GM19351 (cell line): ENCODE measurements at regions not wholly inside any gene's neighbourhood (a gene's known extent, or its start where the extent isn't known, plus 50 kb on each side); places are given as distances from the start of the nearest gene placed in this dataset.
"Not testable (repeated sequence)": the region's sequence is repeated elsewhere in the genome, so short reads cannot be mapped to it uniquely, and the experiment has no call there.

Experiments
- ATAC-seq: cut with Tn5 transposase; IDR thresholded peaks from one replicate; pipeline ENCODE4 v1.9.1; 2021; ENCODE audit warnings: mild to moderate bottlenecking, moderate library complexity; ENCODE audit not compliant: unreplicated experiment

DNA sequence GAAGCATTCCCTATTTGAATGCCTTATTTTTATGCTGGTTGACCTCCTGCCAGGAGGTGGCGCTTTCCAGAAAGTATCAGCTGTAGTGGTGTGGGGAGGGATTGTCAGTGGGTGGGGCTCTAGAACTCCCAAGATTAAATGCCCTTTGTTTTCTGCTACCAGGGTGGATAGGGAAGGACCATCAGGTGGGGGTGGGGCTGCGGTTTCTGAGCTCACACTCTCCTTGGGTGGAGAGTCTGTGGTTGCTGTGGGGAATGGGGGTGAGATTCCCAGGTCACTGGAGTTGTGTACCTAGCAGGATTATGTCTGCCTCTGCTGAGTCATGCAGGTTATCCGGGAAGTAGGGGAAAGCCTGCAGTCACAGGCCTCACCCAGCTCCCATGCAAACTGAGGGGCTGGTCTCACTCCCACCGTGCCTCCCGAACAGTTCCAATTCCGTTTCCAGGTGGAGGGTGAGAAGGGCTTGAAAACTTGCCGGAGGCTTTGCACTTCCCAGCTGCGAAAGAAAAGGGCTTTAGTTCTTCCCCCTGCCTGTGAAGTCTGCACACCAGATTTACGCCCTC, 68.3 kb downstream of the ALG10B start:
- no peak for ATAC-seq

DNA sequence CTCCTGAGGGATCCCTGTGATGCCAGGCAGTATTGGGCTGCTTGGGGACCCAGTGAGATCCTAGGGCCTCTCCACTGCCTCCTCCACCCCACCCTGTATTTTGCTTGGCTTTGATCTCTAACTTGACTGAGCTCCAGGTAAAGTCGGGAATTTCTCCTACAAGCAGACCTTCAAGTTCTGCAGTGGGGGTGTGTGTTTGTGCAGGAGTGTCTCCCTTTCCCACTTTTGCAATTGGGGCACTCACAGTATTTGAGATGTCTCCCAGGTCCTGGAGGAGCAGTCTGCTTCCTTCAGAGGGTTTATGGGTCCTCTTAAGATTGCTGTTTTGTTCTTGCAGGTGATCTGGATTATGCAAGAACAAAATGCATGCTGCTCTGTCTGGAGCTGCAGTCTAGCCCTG, 68.9 kb downstream of the ALG10B start:
- no peak for ATAC-seq

DNA sequence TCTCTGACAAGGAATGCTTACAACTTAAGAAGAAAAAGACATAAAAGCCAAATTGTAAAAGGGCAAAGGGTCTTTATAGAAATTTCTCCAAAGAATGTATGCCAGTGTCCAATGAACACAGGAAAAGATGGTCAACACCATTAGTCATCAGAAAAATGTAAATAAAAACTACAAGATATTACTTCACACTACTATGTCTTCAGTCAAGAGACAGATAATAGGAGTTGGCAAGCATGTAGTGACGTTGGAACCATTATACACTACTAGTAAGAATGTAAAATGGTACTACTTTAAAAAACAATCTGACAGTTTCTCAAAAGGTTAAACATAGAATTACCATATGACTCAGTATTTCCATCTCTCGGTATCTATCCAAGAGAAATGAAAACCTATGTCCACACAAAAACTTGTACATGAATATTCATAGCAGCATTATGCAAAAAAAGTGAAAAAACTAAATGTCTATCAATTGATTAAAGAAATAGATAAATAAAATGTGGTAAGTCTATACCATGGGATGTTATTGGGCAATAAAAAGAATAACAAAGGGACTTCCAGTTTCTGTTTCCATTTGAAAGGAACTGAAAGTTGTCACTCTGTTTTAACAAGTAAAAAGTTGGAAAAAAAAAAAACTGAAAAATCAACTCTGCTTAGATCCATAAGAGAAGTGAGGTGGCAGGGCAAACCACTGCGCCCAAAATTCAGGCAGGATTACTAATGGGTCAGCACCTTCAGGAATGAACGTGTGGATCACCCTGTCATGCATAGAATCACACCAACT, 69.8 kb downstream of the ALG10B start:
- peak; percentile 79 for ATAC-seq

DNA sequence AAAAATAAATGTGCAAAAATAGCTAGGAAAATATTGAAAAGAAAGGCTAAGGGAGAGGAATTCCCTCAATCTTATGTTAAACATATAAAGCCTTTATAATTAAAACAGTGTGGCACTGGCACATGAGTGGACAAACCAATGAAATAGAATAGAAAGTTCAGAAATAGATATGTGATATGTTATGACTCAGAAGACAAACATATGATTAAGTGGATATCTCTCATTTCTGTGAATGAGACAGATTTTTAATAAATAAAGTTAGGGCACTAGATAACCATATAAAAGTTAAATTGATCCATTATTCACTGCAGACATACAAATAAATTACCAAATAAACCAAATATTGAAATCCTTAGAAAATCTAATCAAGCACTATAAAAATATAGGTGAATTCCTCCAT, 73.0 kb downstream of the ALG10B start:
- ATAC-seq, result no peak

DNA sequence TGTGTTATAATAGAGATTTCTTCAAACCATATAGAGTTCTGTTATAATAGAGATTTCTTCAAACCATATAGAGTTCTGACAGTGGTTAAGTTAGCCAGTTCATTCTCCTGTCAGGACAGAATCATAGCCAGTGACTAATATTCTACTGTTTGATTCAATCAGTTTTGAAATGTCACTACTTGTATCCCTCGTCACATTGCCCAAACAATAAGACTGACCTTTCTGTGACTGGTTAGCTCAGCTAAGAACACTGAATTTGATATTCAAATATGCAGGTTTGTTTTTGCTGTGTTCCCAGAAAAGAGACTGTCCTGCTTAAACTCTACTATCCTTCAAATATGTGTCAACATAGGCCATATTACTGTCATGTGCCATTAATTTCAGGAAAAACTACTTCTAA, 74.4 kb downstream of the ALG10B start:
- ATAC-seq, result no peak

DNA sequence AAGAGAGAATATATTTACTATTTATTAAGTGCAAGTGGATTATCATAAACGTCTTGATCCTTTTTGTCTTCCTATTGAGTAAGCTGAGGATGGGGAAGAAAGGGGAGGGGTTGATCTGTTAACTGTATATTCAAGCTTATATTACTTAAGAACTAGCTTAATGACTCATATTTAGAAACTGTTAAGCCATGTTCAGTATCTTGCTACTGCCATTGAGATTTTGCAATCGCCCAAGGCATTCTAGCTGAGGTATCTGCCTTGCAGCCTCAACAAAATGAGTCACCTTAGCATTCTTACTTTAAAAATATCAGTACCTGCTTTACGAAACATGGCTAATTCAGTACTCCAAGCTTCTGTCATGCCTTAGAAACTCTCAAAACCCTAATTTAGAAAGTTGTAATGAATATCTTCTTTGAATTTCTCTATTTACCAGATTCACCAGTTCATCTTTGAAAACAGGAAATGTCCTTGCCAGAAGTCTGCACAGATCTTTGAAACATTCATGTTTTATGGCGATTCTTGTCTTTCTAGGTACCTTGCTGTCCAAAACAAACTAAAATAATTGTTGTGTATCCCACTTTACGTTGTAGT, 76.1 kb downstream of the ALG10B start:
- ATAC-seq, result peak; percentile 44

DNA sequence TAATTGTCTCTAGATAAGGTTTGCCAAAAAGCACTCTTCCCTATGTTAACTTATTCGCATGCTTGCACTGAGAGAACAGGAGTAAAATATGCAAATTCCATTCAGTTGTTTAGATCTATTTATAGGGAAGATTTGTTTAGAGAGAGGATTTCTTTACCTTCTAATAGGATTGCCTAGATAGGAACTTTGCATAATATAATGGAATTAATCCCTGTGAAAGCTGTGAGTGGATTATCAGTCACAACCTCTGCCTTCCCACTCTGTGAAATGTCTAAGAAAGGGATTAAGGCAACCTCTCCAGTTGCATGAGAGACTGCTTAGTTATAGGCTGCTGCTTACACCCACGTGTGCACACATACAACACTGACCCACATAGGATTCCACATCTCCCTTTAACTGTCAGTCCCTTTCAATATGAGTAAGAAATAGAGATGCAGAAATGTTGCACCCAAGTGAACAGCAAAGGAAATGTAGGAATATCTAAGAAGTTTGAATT, 83.2 kb downstream of the ALG10B start:
- ATAC-seq, result no peak

DNA sequence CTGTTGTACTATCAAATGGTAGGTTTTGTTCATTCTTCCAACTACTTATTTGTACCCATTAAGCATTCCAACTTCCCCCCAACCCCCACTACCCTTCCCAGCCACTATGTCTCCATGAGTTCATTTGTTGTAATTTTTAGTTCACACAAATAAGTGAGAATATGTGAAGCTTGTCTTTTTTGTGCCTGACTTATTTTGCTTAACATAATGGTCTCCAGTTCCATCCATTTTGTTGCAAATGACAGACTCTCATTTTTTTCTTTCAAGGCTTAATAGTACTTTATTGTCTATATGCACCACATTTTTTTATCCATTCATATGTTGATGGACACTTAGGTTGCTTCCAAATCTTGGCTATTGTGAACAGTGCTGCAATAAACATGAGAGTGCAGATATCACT, 86.2 kb downstream of the ALG10B start:
- ATAC-seq, result no peak

DNA sequence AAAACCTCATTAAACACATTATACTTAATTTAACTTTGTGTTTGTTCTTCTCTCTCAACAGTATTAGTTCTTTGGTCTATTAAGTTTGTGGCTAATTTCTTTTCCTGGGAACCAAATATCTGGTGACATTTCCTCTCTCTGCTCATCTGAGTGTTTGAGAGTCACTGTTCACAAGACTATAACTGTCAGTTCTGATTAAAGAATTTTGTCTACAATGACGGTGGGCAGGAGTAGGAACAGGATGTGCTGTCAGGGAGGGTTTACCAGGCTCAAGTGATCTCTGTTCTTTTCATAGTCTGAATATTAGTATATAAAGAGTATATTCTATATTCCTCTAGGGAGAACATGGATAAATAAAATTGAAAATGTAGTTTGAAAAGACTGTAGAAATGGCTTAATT, 92.9 kb downstream of the ALG10B start:
- no peak for ATAC-seq

DNA sequence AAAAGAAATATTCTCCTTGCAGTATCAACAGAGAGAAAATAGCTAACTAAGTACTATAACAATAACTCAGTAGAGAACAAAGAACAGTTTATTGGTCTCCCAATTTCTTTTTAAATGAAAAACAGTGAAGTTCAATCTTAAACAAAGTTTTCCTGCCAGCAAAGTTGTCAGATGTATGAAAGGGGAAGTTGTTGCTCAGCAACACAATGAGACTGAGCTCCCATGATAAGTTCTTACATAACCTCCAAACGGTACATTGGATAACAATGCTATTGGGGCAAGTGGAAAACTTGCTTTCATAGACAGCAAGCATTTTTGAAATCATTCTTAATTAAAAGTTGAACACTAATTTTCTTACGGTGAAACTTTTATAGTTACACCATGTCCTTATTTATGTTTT, 94.9 kb downstream of the ALG10B start:
- no peak for ATAC-seq

DNA sequence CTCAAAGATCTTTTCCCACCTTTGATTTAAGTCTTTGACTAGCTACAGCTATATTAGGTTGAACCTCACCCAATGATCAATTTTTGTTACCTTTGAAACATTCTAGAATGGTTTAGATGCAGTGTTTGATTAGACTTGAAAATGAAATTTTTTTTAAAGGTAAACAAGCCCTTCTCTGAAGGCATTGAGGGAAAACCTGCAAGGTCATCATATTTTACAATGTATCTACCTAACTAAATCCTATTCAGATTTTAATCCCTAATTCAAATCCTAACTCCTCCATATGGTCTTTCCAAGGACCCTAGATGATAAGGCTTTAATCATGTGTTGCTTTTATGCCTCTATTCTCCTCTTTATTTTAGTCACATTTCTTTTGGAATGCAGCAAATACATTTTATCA, 95.4 kb downstream of the ALG10B start:
- no peak for ATAC-seq

DNA sequence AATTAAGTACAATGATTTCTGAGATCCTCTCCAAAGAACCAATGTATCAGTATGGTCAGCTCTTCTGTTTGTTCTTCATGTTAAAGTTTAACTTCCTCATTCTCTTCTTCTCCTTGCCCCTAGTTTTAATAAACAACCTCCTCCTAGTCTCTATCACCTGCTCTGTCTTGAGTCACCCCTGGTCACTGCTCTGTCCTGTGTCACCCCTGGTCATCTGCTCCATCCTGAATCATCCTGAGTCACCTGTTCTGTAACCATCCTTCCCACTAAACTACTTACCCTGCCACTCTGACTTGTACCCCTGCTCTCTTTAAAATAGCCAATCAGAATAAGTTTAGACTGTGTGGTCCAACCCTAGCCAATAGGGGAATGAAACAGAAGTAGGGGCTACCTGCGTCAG, 100.5 kb downstream of the ALG10B start:
- ATAC-seq, result no peak

DNA sequence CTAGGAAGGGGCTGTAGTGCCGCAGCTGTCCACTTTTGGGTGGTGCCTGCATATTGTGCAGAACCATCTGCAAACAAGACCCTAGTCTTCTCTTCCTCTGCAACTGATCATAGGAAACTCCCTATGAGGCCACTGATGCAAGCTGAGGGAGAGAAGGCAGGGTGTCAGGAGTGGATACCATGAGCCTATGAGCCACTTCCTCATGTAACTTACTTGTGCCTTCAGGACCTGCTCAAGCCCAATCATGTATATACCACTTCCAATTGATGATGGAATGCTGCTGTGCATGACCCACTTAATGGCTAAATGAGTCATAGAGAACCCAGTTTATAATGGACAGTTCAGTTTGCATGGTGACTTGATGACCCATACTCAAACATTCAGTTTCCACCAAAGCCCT, 107.9 kb downstream of the ALG10B start:
- ATAC-seq, result no peak

DNA sequence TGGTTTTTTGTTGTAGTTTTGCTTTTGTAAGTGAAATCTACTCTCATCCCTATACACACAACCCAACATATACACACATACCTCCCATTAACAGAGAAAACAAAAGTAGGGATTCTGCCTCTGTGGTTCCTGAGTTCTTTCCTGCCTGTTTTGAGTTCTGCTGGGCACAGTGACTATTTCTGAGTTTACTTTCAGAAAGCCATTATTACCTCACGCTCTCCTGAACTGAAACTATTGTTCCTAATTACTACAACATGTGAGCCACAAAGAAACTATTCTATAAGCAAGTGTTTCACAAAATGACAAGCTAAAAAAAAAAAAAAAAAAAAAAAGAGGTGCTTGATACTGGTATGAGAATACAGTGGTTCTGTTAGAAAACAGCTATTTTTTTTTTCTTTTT, 110.9 kb downstream of the ALG10B start:
- no peak for ATAC-seq

DNA sequence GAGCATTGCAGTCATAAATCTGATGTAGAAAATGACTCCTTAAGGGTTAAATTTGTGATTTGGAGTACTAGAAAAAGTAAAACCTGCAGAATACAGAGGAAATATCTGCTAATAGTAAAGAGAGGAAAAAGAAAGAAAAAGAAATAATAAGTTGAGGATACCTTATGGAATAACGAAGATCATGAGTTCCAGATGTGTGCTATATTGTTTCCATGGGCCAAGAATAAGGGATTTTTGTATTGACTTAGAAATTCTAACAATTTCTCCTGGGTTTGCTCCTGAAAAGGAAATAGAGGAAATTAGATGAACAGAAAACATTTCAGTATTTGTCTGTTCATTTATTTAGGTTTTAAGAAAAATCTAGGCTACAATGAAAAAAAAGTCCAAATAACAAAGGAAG, 115.3 kb downstream of the ALG10B start:
- ATAC-seq, result no peak

DNA sequence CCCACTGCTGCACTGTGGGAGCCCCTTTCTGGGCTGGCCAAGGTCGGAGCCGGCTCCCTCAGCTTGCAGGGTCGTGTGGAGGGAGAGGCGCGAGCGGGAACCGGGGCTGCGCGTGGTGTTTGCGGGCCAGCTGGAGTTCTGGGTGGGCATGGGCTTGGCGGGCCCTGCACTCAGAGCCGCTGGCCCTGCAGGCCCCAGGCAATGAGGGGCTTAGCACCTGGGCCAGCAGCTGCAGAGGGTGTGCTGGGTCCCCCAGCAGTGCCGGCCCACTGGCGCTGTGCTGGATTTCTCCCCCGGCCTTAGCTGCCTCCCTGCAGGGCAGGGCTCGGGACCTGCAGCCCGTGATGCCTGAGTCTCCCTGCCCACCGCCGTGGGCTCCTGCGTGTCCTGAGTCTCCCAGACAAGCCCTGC, 125.3 kb downstream of the ALG10B start:
- ATAC-seq, result not testable (repeated sequence)

DNA sequence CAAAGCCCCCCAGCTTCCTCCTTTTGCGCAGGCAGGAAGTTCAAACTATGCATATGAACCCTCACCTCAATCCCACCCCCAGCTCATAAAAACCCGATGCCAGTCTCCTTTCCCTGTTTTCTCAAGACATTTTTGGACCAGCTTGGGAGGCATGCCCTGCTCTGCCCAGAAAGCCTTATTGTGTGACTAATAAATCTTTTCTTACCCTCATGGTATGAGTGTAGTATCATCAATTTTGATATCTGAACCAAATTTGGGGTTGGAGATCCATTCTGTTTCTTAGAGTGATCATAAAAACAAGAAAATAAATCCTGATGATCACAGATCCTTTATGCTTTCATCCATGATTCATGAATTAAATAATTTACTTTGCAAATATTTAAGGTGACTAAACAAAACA, 128.5 kb downstream of the ALG10B start:
- ATAC-seq, result no peak

DNA sequence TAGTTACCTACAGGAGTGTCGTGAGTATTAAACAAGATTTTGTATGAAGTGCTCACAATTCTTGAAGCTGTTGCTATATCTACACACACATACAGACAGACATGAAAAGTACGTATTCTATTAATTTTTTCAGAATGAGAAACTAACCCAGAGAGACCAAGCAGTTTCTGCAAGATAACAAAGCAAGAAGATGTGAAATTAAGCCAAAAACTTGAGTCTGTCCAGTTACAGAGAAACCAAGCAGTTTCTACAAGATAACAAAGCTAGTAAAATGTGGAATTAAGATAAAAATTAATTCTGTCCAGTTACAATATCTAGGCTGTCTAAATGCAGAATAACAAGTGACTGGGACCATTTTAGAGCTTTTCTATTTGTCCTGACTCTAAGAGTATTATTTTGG, 132.4 kb downstream of the ALG10B start:
- ATAC-seq, result no peak

DNA sequence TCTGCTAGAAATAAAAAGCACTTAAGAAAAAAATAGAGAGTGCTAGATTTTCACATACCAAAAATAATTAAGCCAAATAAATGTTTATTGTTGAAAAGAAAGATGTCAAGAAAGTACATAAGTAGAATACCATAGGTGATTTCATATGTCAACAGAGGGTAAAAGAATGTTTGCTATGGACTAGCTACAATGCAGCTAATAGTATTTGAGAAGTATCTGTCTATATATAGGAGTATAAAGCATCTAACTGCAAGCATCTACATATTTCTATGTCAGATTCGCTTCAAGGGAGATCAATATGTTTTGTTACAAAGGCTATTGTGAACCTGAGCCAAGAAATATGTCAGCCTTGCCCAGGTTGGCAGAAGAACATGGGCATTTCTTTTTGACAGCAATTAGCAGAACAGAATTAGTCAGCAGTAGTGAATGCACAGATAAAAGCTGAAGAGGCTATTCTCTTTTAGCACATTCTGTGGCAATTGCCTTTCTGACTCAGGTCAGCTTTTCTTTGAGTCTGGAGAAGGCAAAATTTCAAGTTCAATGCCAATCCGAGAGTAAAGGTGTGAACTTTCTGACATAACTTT, 140.1 kb downstream of the ALG10B start:
- ATAC-seq, result no peak

DNA sequence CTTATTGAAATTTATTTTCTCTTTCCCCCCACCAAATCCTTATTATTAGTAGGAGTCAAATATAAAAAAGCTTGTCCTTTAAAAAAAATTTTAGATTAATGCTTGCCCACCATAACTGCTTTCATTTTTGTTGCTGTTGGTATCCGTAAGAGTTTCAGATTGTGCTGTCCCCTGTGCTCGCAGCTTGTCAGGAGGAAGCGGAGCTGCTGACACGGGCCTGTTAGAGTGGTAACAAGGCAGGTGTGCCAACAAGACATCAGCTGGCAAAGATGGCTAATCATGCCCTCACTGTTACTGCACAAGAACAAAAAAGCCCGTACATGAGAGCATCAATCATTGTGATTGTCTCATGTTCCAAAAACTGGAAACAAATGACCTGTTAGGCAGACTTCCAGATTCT, 148.4 kb downstream of the ALG10B start:
- ATAC-seq, result no peak

DNA sequence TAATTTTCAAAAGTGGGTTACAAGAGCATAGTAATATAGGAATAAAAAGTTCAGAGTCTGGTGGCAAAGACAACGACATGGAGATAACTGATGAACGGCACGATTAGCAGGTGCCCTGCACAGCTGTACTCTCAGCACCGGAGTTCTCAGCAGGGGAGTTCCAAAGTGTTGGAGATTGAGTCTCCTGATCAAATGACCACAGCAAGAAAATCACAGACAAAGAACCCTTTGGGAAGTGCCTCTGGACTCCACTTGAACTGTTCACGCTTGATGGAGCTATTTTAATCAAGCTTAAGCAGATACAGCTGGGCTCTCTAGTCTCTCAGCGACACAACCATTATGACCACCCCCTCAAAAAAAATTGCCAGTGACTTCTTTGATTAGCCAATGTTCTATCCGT, 153.1 kb downstream of the ALG10B start:
- ATAC-seq, result no peak
